Upper lobe of left lung (tissue), 4 donors: ENCODE measurements at regions not wholly inside any gene's neighbourhood (a gene's known extent, or its start where the extent isn't known, plus 50 kb on each side); places are given as distances from the start of the nearest gene placed in this dataset.

Source experiments
- EP300 ChIP-seq, 4 donors: sonication (generic); formaldehyde crosslinking; IDR thresholded peaks; one replicate each; pipeline ENCODE4 v1.5.1; 2017; ENCODE audit warnings: antibody characterized with exemption in 4 of 4, control low read depth in 2 of 4
- POLR2A ChIP-seq, 4 donors: fragments of 450-650 bp; IDR thresholded peaks; one replicate each; pipeline ENCODE4 v1.5.1; 2016 to 2017; ENCODE audit warnings: antibody characterized with exemption in 4 of 4, mild to moderate bottlenecking in 2 of 4
- POLR2AphosphoS5 ChIP-seq, 2 donors: sonication (generic); formaldehyde crosslinking; IDR thresholded peaks; one replicate each; pipeline ENCODE4 v1.5.1; 2017; ENCODE audit warnings: antibody characterized with exemption in 2 of 2
- TF ChIP-seq, protein P1 (sequence below), 6 experiments: fragments of 450-650 bp in 4 of 6; fragments of 200-600 bp in 2 of 6; sonication (generic) in 2 of 6; IDR thresholded peaks; one replicate each; pipeline ENCODE4 v1.5.1; 2016 to 2019; ENCODE audit warnings: antibody characterized with exemption in 6 of 6

- no peak for TF ChIP-seq POLR2AphosphoS5 (IDR thresholded peaks at IDR 0.05)
- TF ChIP-seq, protein P1, sequence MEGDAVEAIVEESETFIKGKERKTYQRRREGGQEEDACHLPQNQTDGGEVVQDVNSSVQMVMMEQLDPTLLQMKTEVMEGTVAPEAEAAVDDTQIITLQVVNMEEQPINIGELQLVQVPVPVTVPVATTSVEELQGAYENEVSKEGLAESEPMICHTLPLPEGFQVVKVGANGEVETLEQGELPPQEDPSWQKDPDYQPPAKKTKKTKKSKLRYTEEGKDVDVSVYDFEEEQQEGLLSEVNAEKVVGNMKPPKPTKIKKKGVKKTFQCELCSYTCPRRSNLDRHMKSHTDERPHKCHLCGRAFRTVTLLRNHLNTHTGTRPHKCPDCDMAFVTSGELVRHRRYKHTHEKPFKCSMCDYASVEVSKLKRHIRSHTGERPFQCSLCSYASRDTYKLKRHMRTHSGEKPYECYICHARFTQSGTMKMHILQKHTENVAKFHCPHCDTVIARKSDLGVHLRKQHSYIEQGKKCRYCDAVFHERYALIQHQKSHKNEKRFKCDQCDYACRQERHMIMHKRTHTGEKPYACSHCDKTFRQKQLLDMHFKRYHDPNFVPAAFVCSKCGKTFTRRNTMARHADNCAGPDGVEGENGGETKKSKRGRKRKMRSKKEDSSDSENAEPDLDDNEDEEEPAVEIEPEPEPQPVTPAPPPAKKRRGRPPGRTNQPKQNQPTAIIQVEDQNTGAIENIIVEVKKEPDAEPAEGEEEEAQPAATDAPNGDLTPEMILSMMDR (IDR thresholded peaks at IDR 0.05), result no peak
- no peak for TF ChIP-seq EP300 (IDR thresholded peaks at IDR 0.05)
- TF ChIP-seq POLR2A (IDR thresholded peaks at IDR 0.05), result no peak
These were observed 102.7 kb upstream of the ZNF827 start for GRCh38 chr4:146041139-146042004.
